H1 (cell line): ENCODE measurements at regions not wholly inside any gene's neighbourhood (a gene's known extent, or its start where the extent isn't known, plus 50 kb on each side); places are given as distances from the start of the nearest gene placed in this dataset.
"Not testable (repeated sequence)": the region's sequence is repeated elsewhere in the genome, so short reads cannot be mapped to it uniquely, and the experiment has no call there.

ENCODE experiments used
- CTCF ChIA-PET: fragments of 300-600 bp; sonication (Branson Sonifier 250); formaldehyde crosslinking; loops from one replicate; lab custom pipeline; 2021; ENCODE audit not compliant: partially characterized antibody; lab: Charles Lee
- POLR2A ChIA-PET: fragments of 300-600 bp; sonication (Branson Sonifier 250); formaldehyde crosslinking; loops from one replicate; lab custom pipeline; 2021; ENCODE audit warnings: inconsistent platforms; ENCODE audit not compliant: partially characterized antibody; lab: Charles Lee
- DNase-seq, 2 experiments: peaks; one replicate each; pipeline versions ENCODE4 v3.0.0 to v3.0.0-alpha.2; 2010 to 2022; ENCODE audit warnings: low spot score in 2 of 2, low read depth in 1 of 2, mixed read lengths in 1 of 2
- FAIRE-seq: peaks from 2 replicates; lab custom pipeline; 2011; peaks lifted over from hg19 to GRCh38; lab: Jason Lieb, UNC
- H2AFZ ChIP-seq: 2 replicates; pipeline ENCODE4 v1.8.1; 2012; ENCODE audit warnings: low read length, inconsistent platforms
- H2AK5ac ChIP-seq: 2 replicates; pipeline ENCODE4 v1.6.1; 2013; ENCODE audit warnings: low read depth, low read length
- H2BK120ac ChIP-seq: replicated peaks from 2 replicates; pipeline ENCODE3; 2013; ENCODE audit warnings: low read depth, low read length, inconsistent platforms
- H2BK12ac ChIP-seq: 2 replicates; pipeline ENCODE4 v1.6.1; 2013; ENCODE audit warnings: low read depth, low read length
- H2BK15ac ChIP-seq: 2 replicates; pipeline ENCODE4 v1.6.1; 2013; ENCODE audit warnings: low read length
- H2BK20ac ChIP-seq: 2 replicates; pipeline ENCODE4 v1.6.1; 2013; ENCODE audit warnings: low read length
- H2BK5ac ChIP-seq: 2 replicates; pipeline ENCODE4 v1.6.1; 2013; ENCODE audit warnings: low read depth, low read length
- H3K14ac ChIP-seq: 2 replicates; pipeline ENCODE4 v1.6.1; 2013; ENCODE audit warnings: inconsistent platforms; ENCODE audit not compliant: insufficient read length
- H3K18ac ChIP-seq: 2 replicates; pipeline ENCODE4 v1.6.1; 2013; ENCODE audit warnings: low read length; ENCODE audit errors: extremely low read depth
- H3K23ac ChIP-seq: 2 replicates; pipeline ENCODE4 v1.6.1; 2013; ENCODE audit warnings: inconsistent platforms; ENCODE audit not compliant: insufficient read length
- H3K23me2 ChIP-seq: 2 replicates; pipeline ENCODE4 v1.6.1; 2013; ENCODE audit warnings: low read depth, low read length
- H3K27ac ChIP-seq: 2 replicates; pipeline ENCODE4 v1.6.1; 2011; ENCODE audit warnings: low read depth, low read length, inconsistent platforms
- H3K27me3 ChIP-seq, 4 experiments: replicated peaks in 1 of 4; 1 replicate in 1 of 4; 2 replicates in 3 of 4; pipeline versions ENCODE4 v1.6.1 to v1.8.1; 2011 to 2013; ENCODE audit warnings: low read length in 3 of 4, mild to moderate bottlenecking in 3 of 4, inconsistent platforms in 2 of 4, mixed read lengths in 2 of 4, moderate library complexity in 1 of 4; ENCODE audit not compliant: control insufficient read depth in 3 of 4, insufficient read depth in 3 of 4; ENCODE audit errors: extremely low read depth in 1 of 4
- H3K36me3 ChIP-seq, 4 experiments: 2 replicates each; pipeline versions ENCODE4 v1.6.1 to v1.8.1; 2011 to 2013; ENCODE audit warnings: mild to moderate bottlenecking in 4 of 4, low read length in 3 of 4, moderate library complexity in 2 of 4, control low read depth in 1 of 4, inconsistent platforms in 1 of 4; ENCODE audit not compliant: insufficient read depth in 4 of 4, control insufficient read depth in 2 of 4
- H3K4ac ChIP-seq: replicated peaks from 2 replicates; pipeline ENCODE3; 2013; ENCODE audit warnings: low read length, low read depth, mixed read lengths, inconsistent platforms; ENCODE audit not compliant: insufficient read length
- H3K4me1 ChIP-seq, 4 experiments: replicated peaks in 1 of 4; 1 replicate in 1 of 4; 2 replicates in 3 of 4; pipeline versions ENCODE4 v1.6.1 to v1.8.1; 2011 to 2013; ENCODE audit warnings: low read length in 3 of 4, inconsistent platforms in 2 of 4, mixed read lengths in 1 of 4; ENCODE audit not compliant: insufficient read depth in 4 of 4, control insufficient read depth in 3 of 4
- H3K4me2 ChIP-seq, 2 experiments: 2 replicates each; pipeline versions ENCODE4 v1.6.1 to v1.8.1; 2011 to 2013; ENCODE audit warnings: low read depth in 2 of 2, low read length in 2 of 2, control low read depth in 1 of 2, inconsistent platforms in 1 of 2, mild to moderate bottlenecking in 1 of 2; ENCODE audit not compliant: insufficient read depth in 1 of 2
- H3K4me3 ChIP-seq, 4 experiments: fragments of 200-600, 300-600 bp in 1 of 4; sonication (generic), shearing (Covaris generic), sonication (Bioruptor Twin) in 1 of 4; 2 replicates each; pipeline versions ENCODE4 v1.5.1 to v1.8.1; 2011 to 2016; ENCODE audit warnings: low read length in 4 of 4, low read depth in 3 of 4, control low read depth in 2 of 4, inconsistent platforms in 2 of 4, mild to moderate bottlenecking in 2 of 4, mixed read lengths in 1 of 4, moderate library complexity in 1 of 4; ENCODE audit not compliant: insufficient read depth in 2 of 4; ENCODE audit errors: extremely low read depth in 1 of 4
- H3K56ac ChIP-seq: replicated peaks from 2 replicates; pipeline ENCODE3; 2013; ENCODE audit warnings: low read depth, mild to moderate bottlenecking, mixed read lengths, low read length, inconsistent platforms; ENCODE audit not compliant: insufficient read length
- H3K79me1 ChIP-seq: 2 replicates; pipeline ENCODE4 v1.6.1; 2013; ENCODE audit warnings: low read depth, low read length, control low read depth
- H3K79me2 ChIP-seq, 2 experiments: 2 replicates each; pipeline versions ENCODE4 v1.6.1 to v1.8.1; 2012 to 2013; ENCODE audit warnings: low read length in 2 of 2, mild to moderate bottlenecking in 2 of 2, inconsistent platforms in 1 of 2; ENCODE audit not compliant: insufficient read depth in 2 of 2, control insufficient read depth in 1 of 2
- H3K9ac ChIP-seq, 4 experiments: replicated peaks in 1 of 4; 1 replicate in 1 of 4; 2 replicates in 3 of 4; pipeline versions ENCODE4 v1.6.1 to v1.8.1; 2011 to 2013; ENCODE audit warnings: low read depth in 3 of 4, low read length in 3 of 4, control low read depth in 2 of 4, mild to moderate bottlenecking in 2 of 4, moderate library complexity in 2 of 4, inconsistent platforms in 1 of 4; ENCODE audit errors: extremely low read depth in 1 of 4
- H3K9me3 ChIP-seq, 2 experiments: 2 replicates each; pipeline versions ENCODE4 v1.6.1 to v1.8.1; 2012 to 2013; ENCODE audit warnings: mild to moderate bottlenecking in 2 of 2, moderate library complexity in 2 of 2, control low read depth in 1 of 2, inconsistent platforms in 1 of 2, low read depth in 1 of 2, low read length in 1 of 2, mixed read lengths in 1 of 2; ENCODE audit not compliant: insufficient read depth in 2 of 2
- H4K20me1 ChIP-seq, 2 experiments: replicated peaks in 1 of 2; 2 replicates each; pipeline versions ENCODE3 to v1.8.1; 2011 to 2013; ENCODE audit warnings: inconsistent platforms in 2 of 2, low read length in 2 of 2, mild to moderate bottlenecking in 1 of 2; ENCODE audit not compliant: insufficient read depth in 2 of 2, control insufficient read depth in 1 of 2
- H4K5ac ChIP-seq: 2 replicates; pipeline ENCODE4 v1.6.1; 2013; ENCODE audit warnings: low read length, low read depth, mixed read lengths, inconsistent platforms; ENCODE audit not compliant: insufficient read length
- H4K8ac ChIP-seq: 2 replicates; pipeline ENCODE4 v1.8.0; 2013; ENCODE audit warnings: mild to moderate bottlenecking, moderate library complexity, low read length, inconsistent platforms; ENCODE audit not compliant: insufficient read depth; ENCODE audit errors: extremely low read depth
- H4K91ac ChIP-seq: replicated peaks from 2 replicates; pipeline ENCODE3; 2013; ENCODE audit warnings: low read length, mixed read lengths, inconsistent platforms; ENCODE audit not compliant: insufficient read length
- YY1 ChIP-seq: IDR thresholded peaks from 2 replicates; pipeline ENCODE4 v1.6.1; 2011; ENCODE audit warnings: low read depth, mild to moderate bottlenecking, low read length
- WGBS, 2 experiments: shearing (Covaris generic) in 1 of 2; methylation state at CpG; one replicate each; pipeline versions ENCODE4 v1.1.6 to v1.1.7; 2013 to 2015; ENCODE audit warnings: low lambda C conversion rate in 2 of 2, mixed read lengths in 2 of 2, inconsistent platforms in 1 of 2, low coverage in 1 of 2, missing lambda C conversion rate in 1 of 2; ENCODE audit not compliant: insufficient replicate concordance in 2 of 2, insufficient coverage in 1 of 2, insufficient read length in 1 of 2; ENCODE audit errors: extremely low coverage in 1 of 2, missing lambda C conversion rate in 1 of 2; 5-methylcytosine and 5-hydroxymethylcytosine counted together

GRCh38 chr1:209172286-209172685 lies 411.2 kb upstream of the CAMK1G start (continued):
- TF ChIP-seq YY1, result no peak
- TF ChIP-seq, all 59 proteins: peak for 0

- H3K27ac ChIP-seq, DNase-seq, H4K20me1 ChIP-seq, H2AFZ ChIP-seq, H3K56ac ChIP-seq, H3K4me3 ChIP-seq, H3K36me3 ChIP-seq, H3K4me2 ChIP-seq, H3K23me2 ChIP-seq, H2BK12ac ChIP-seq, H2AK5ac ChIP-seq, H3K27me3 ChIP-seq, H3K79me1 ChIP-seq, POLR2A ChIA-PET, H3K14ac ChIP-seq, H2BK15ac ChIP-seq, H2BK5ac ChIP-seq, H3K4ac ChIP-seq, H3K23ac ChIP-seq, H3K18ac ChIP-seq, H3K4me1 ChIP-seq, H4K5ac ChIP-seq, FAIRE-seq, H2BK120ac ChIP-seq, H4K91ac ChIP-seq, H3K9ac ChIP-seq, H3K79me2 ChIP-seq: not testable (repeated sequence)
- 92% methylated on average over 26 of the region's 31 CpGs; no CpG with 5 or more reads in 1 of the 2 experiments for WGBS, 2 experiments
- Histone ChIP-seq H2BK20ac (peak overlapping the region; percentile 65; the same call in 1 of the 2 replicates), H3K9me3 (peaks cover 3 to 11% of the 10 kb centered on the region in 2 experiments; a peak in 1 of 4 replicates), H4K8ac (0 out of 2 replicates have a peak overlapping the region, but pooled peaks have one; percentile 25)
- CTCF ChIA-PET, result interaction anchor here (1.0 to 2.7 kb wide), 2 partner anchors 17 to 35 kb away, joined by 3 to 7 read pairs; no protein-coding TSS in a partner anchor
These were observed 410.5 kb upstream of the CAMK1G start for GRCh38 chr1:209172792-209173542.
